NT2/D1 (cell line): ENCODE measurements at regions not wholly inside any gene's neighbourhood (a gene's known extent, or its start where the extent isn't known, plus 50 kb on each side); places are given as distances from the start of the nearest gene placed in this dataset.

ENCODE experiments used
- SUZ12 ChIP-seq: IDR thresholded peaks from 2 replicates; pipeline ENCODE4 v1.6.1; 2011; ENCODE audit not compliant: insufficient read length, insufficient read depth; ENCODE audit errors: extremely low read depth
- ZNF274 ChIP-seq: IDR thresholded peaks from 2 replicates; pipeline ENCODE4 v1.6.1; 2011; ENCODE audit warnings: mild to moderate bottlenecking, low read depth, low read length

- TF ChIP-seq ZNF274 (no peak), SUZ12 (no peak)
Measured at GRCh38 chr13:30020726-30021312, 170.4 kb upstream of the UBL3 start.
